AG04450 (cell line): ENCODE measurements at regions not wholly inside any gene's neighbourhood (a gene's known extent, or its start where the extent isn't known, plus 50 kb on each side); places are given as distances from the start of the nearest gene placed in this dataset.

ENCODE experiments used
- CTCF ChIA-PET: fragments of 300-600, 350-600 bp; formaldehyde crosslinking; extraction: SDS; loops from one replicate; lab custom pipeline; 2022; ENCODE audit warnings: antibody characterized with exemption, inconsistent platforms; lab: Charles Lee
- POLR2A ChIA-PET: fragments of 350-600 bp; formaldehyde crosslinking; extraction: SDS; loops from one replicate; lab custom pipeline; 2021; ENCODE audit warnings: antibody characterized with exemption, inconsistent platforms; lab: Yijun Ruan, JAX
- DNase-seq: peaks from one replicate; pipeline ENCODE4 v3.0.0-alpha.2; 2011; ENCODE audit warnings: low read depth, low spot score
- H3K27ac ChIP-seq: one replicate; pipeline ENCODE4 v1.5.1; 2012; ENCODE audit warnings: low read depth, low read length, control low read depth
- H3K27me3 ChIP-seq: one replicate; pipeline ENCODE4 v1.6.0; 2012; ENCODE audit warnings: low read length; ENCODE audit not compliant: control insufficient read depth, insufficient read depth
- H3K4me3 ChIP-seq: 2 replicates; pipeline ENCODE4 v1.5.1; 2011; ENCODE audit warnings: mild to moderate bottlenecking, low read depth, low read length, control low read depth
- H3K9me3 ChIP-seq: 2 replicates; pipeline ENCODE4 v1.5.1; 2012; ENCODE audit warnings: low read length; ENCODE audit not compliant: control insufficient read depth, insufficient read depth
- CTCF ChIP-seq: IDR thresholded peaks from 2 replicates; pipeline ENCODE4 v1.5.1; 2011; ENCODE audit warnings: low read depth, low read length, control low read depth, inconsistent platforms

- Histone ChIP-seq H3K27me3 (no peaks in the 10 kb centered on the region), H3K27ac (no peak overlapping the region), H3K4me3 (no peak overlapping the region), H3K9me3 (no peaks in the 10 kb centered on the region)
- POLR2A ChIA-PET, result no interaction called here
- CTCF ChIA-PET, result no interaction called here
- TF ChIP-seq CTCF, result no peak
- no peak for DNase-seq
These were observed 186.6 kb downstream of the HINT1 start for GRCh38 chr5:130978475-130978874.

- no peak for TF ChIP-seq CTCF
- Histone ChIP-seq H3K27ac (no peak overlapping the region), H3K9me3 (no peaks in the 10 kb centered on the region), H3K4me3 (no peak overlapping the region), H3K27me3 (no peaks in the 10 kb centered on the region)
- DNase-seq, result no peak
- ChIA-PET POLR2A (no interaction called here), CTCF (no interaction called here)
These were observed 188.6 kb downstream of the HINT1 start for GRCh38 chr5:130976493-130976892.

GRCh38 chr5:130975847-130976246, 189.2 kb downstream of the HINT1 start:
- no peak overlapping the region for H3K27ac ChIP-seq
- POLR2A ChIA-PET, result no interaction called here
- H3K27me3 ChIP-seq, result no peaks in the 10 kb centered on the region
- CTCF ChIA-PET, result no interaction called here
- TF ChIP-seq CTCF, result no peak
- DNase-seq, result no peak
- no peak overlapping the region for H3K4me3 ChIP-seq
- no peaks in the 10 kb centered on the region for H3K9me3 ChIP-seq

- no peak for DNase-seq
- H3K9me3 ChIP-seq, result no peaks in the 10 kb centered on the region
- H3K27me3 ChIP-seq, result no peaks in the 10 kb centered on the region
- TF ChIP-seq CTCF, result no peak
- ChIA-PET CTCF (no interaction called here), POLR2A (no interaction called here)
- no peak overlapping the region for H3K4me3 ChIP-seq
- H3K27ac ChIP-seq, result no peak overlapping the region
These were observed 189.8 kb downstream of the HINT1 start for GRCh38 chr5:130975299-130975698.

GRCh38 chr5:130974021-130974683, 190.9 kb downstream of the HINT1 start:
- H3K4me3 ChIP-seq, result no peak overlapping the region
- ChIA-PET POLR2A (no interaction called here), CTCF (no interaction called here)
- H3K27me3 ChIP-seq, result no peaks in the 10 kb centered on the region
- DNase-seq, result no peak
- TF ChIP-seq CTCF, result no peak
- no peak overlapping the region for H3K27ac ChIP-seq
- H3K9me3 ChIP-seq, result no peaks in the 10 kb centered on the region
